IMR-90 (cell line): ENCODE measurements at regions not wholly inside any gene's neighbourhood (a gene's known extent, or its start where the extent isn't known, plus 50 kb on each side); places are given as distances from the start of the nearest gene placed in this dataset.

Experiments
- ATAC-seq: fragments of 200-7000 bp; cut with Tn5 transposase; 2 replicates; pipeline ENCODE4 v1.9.1; 2020; ENCODE audit warnings: low read depth, mild to moderate bottlenecking, moderate library complexity
- BruUV-seq: library from RNA; stranded (reverse); fragments of 400-500 nt; replicated peaks from 2 replicates; lab custom pipeline; 2021; lab: Mats Ljungman, UMichigan
- CTCF ChIA-PET: fragments of 300-600 bp; formaldehyde crosslinking; extraction: SDS; loops from one replicate; lab custom pipeline; 2021; ENCODE audit warnings: antibody characterized with exemption; lab: Yijun Ruan, JAX
- POLR2A ChIA-PET: fragments of 300-600 bp; sonication (Branson Sonifier 250); formaldehyde crosslinking; loops from one replicate; lab custom pipeline; 2022; ENCODE audit warnings: antibody characterized with exemption; ENCODE audit not compliant: unreplicated experiment; lab: Charles Lee
- DNase-seq: peaks from one replicate; pipeline ENCODE4 v3.0.0; 2013
- H2AFZ ChIP-seq: replicated peaks from 2 replicates; pipeline ENCODE3; 2013; ENCODE audit warnings: low read length, mild to moderate bottlenecking; ENCODE audit not compliant: poor library complexity
- H2AK5ac ChIP-seq: 2 replicates; pipeline ENCODE4 v1.6.1; 2013; ENCODE audit warnings: low read depth, low read length, inconsistent platforms
- H2AK9ac ChIP-seq: replicated peaks from 2 replicates; pipeline ENCODE3; 2013; ENCODE audit warnings: mild to moderate bottlenecking, low read depth, low read length, moderate library complexity; ENCODE audit not compliant: poor library complexity
- H2BK120ac ChIP-seq: 2 replicates; pipeline ENCODE4 v1.6.1; 2013; ENCODE audit warnings: low read depth, low read length, inconsistent platforms
- H2BK15ac ChIP-seq: 3 replicates; pipeline ENCODE4 v1.6.1; 2013; ENCODE audit warnings: low read depth, low read length, inconsistent platforms
- H2BK20ac ChIP-seq: 2 replicates; pipeline ENCODE4 v1.6.1; 2013; ENCODE audit warnings: low read depth, mild to moderate bottlenecking, inconsistent platforms, low read length, moderate library complexity
- H2BK5ac ChIP-seq: 2 replicates; pipeline ENCODE4 v1.6.1; 2013; ENCODE audit warnings: mild to moderate bottlenecking, low read depth, low read length, inconsistent platforms; ENCODE audit not compliant: poor library complexity, severe bottlenecking
- H3K14ac ChIP-seq: replicated peaks from 2 replicates; pipeline ENCODE4 v1.6.1; 2013; ENCODE audit warnings: low read depth, low read length, inconsistent platforms
- H3K18ac ChIP-seq: 2 replicates; pipeline ENCODE4 v1.6.1; 2013; ENCODE audit warnings: low read depth, low read length, control low read depth
- H3K23ac ChIP-seq: 2 replicates; pipeline ENCODE4 v1.6.1; 2013; ENCODE audit warnings: low read depth, low read length, inconsistent platforms
- H3K27ac ChIP-seq: 2 replicates; pipeline ENCODE4 v1.5.1; 2013; ENCODE audit warnings: mild to moderate bottlenecking, control low read depth, low read length; ENCODE audit not compliant: insufficient read depth
- H3K27me3 ChIP-seq: 2 replicates; pipeline ENCODE4 v1.6.1; 2013; ENCODE audit warnings: low read length; ENCODE audit not compliant: control insufficient read depth, insufficient read depth
- H3K36me3 ChIP-seq: 2 replicates; pipeline ENCODE4 v1.6.1; 2013; ENCODE audit warnings: low read length, mixed read lengths; ENCODE audit not compliant: control insufficient read depth, insufficient read depth
- H3K4ac ChIP-seq: 2 replicates; pipeline ENCODE4 v1.6.1; 2013; ENCODE audit warnings: low read depth, low read length, inconsistent platforms
- H3K4me1 ChIP-seq: 2 replicates; pipeline ENCODE4 v1.6.1; 2013; ENCODE audit warnings: low read length, mixed read lengths; ENCODE audit not compliant: control insufficient read depth, insufficient read depth
- H3K4me2 ChIP-seq: 2 replicates; pipeline ENCODE4 v1.6.1; 2013; ENCODE audit warnings: low read depth, mild to moderate bottlenecking, control low read depth, low read length, moderate library complexity
- H3K4me3 ChIP-seq: 2 replicates; pipeline ENCODE4 v1.5.1; 2013; ENCODE audit warnings: low read depth, mild to moderate bottlenecking, control low read depth, low read length, moderate library complexity; ENCODE audit not compliant: insufficient read depth
- H3K56ac ChIP-seq: 2 replicates; pipeline ENCODE4 v1.6.1; 2013; ENCODE audit warnings: low read length, inconsistent platforms; ENCODE audit not compliant: insufficient read depth; ENCODE audit errors: extremely low read depth
- H3K79me1 ChIP-seq, 2 experiments: 2 replicates each; pipeline ENCODE4 v1.6.1; 2013; ENCODE audit warnings: low read length in 2 of 2, inconsistent platforms in 1 of 2, low read depth in 1 of 2
- H3K9ac ChIP-seq: 2 replicates; pipeline ENCODE4 v1.6.1; 2013; ENCODE audit warnings: low read depth, low read length, control low read depth
- H3K9me1 ChIP-seq: 2 replicates; pipeline ENCODE4 v1.6.1; 2013; ENCODE audit warnings: low read length, inconsistent platforms; ENCODE audit not compliant: insufficient read depth
- H3K9me3 ChIP-seq: 2 replicates; pipeline ENCODE4 v1.6.1; 2013; ENCODE audit warnings: low read length; ENCODE audit not compliant: control insufficient read depth, insufficient read depth
- H4K20me1 ChIP-seq: 2 replicates; pipeline ENCODE4 v1.6.1; 2013; ENCODE audit warnings: low read length, inconsistent platforms; ENCODE audit not compliant: insufficient read depth
- H4K5ac ChIP-seq: 2 replicates; pipeline ENCODE4 v1.6.1; 2013; ENCODE audit warnings: mild to moderate bottlenecking, low read depth, low read length, control low read depth
- H4K8ac ChIP-seq, 2 experiments: 2 replicates each; pipeline ENCODE4 v1.6.1; 2013; ENCODE audit warnings: low read depth in 2 of 2, low read length in 2 of 2, control low read depth in 1 of 2, inconsistent platforms in 1 of 2
- H4K91ac ChIP-seq: 2 replicates; pipeline ENCODE4 v1.6.1; 2013; ENCODE audit warnings: low read depth, low read length, inconsistent platforms; ENCODE audit not compliant: insufficient read depth
- BHLHE40 ChIP-seq: fragments of 150-350 bp; IDR thresholded peaks from 2 replicates; pipeline ENCODE4 v1.6.1; 2016; ENCODE audit warnings: mild to moderate bottlenecking, low read depth, low read length
- CEBPB ChIP-seq: IDR thresholded peaks from 2 replicates; pipeline ENCODE4 v1.6.1; 2012; ENCODE audit warnings: low read depth, low read length, improper control_type of control experiment
- CHD1 ChIP-seq: IDR thresholded peaks from 2 replicates; pipeline ENCODE4 v1.6.1; 2012; ENCODE audit warnings: low read depth, low read length, improper control_type of control experiment
- FOS ChIP-seq: fragments of 150-350 bp; IDR thresholded peaks from 2 replicates; pipeline ENCODE4 v1.6.1; 2016; ENCODE audit warnings: low read depth, low read length
- MAFK ChIP-seq: IDR thresholded peaks from 2 replicates; pipeline ENCODE4 v1.6.1; 2012; ENCODE audit warnings: low read depth, low read length, improper control_type of control experiment
- MAZ ChIP-seq: IDR thresholded peaks from 2 replicates; pipeline ENCODE4 v1.6.1; 2012; ENCODE audit warnings: low read depth, mild to moderate bottlenecking, low read length, improper control_type of control experiment, moderate library complexity, borderline replicate concordance
- MXI1 ChIP-seq: IDR thresholded peaks from 2 replicates; pipeline ENCODE4 v1.6.1; 2012; ENCODE audit warnings: low read depth, mild to moderate bottlenecking, low read length, moderate library complexity, borderline replicate concordance
- NFE2L2 ChIP-seq: fragments of 150-350 bp; IDR thresholded peaks from 2 replicates; pipeline ENCODE4 v1.6.1; 2016; ENCODE audit warnings: low read depth, mild to moderate bottlenecking, low read length
- POLR2A ChIP-seq: IDR thresholded peaks from 2 replicates; pipeline ENCODE4 v1.6.1; 2012; ENCODE audit warnings: mild to moderate bottlenecking, low read depth, low read length
- RCOR1 ChIP-seq: IDR thresholded peaks from 2 replicates; pipeline ENCODE4 v1.6.1; 2012; ENCODE audit warnings: mild to moderate bottlenecking, low read length, improper control_type of control experiment; ENCODE audit not compliant: insufficient replicate concordance
- RFX5 ChIP-seq: IDR thresholded peaks from 2 replicates; pipeline ENCODE4 v1.8.0; 2012; ENCODE audit warnings: low read depth, mild to moderate bottlenecking, low read length, moderate library complexity
- SMC3 ChIP-seq: fragments of 150-350 bp; IDR thresholded peaks from 2 replicates; pipeline ENCODE4 v1.6.1; 2016; ENCODE audit warnings: low read depth, mild to moderate bottlenecking, antibody characterized with exemption, low read length, moderate library complexity
- USF2 ChIP-seq: fragments of 150-350 bp; IDR thresholded peaks from 2 replicates; pipeline ENCODE4 v1.6.1; 2017; ENCODE audit warnings: mild to moderate bottlenecking, antibody characterized with exemption, low read length, low read depth
- WGBS, 2 experiments: methylation state at CpG; one replicate each; pipeline versions ENCODE4 v1.1.5 to v1.1.7; 2013; ENCODE audit warnings: missing lambda C conversion rate in 2 of 2; ENCODE audit not compliant: insufficient read length in 1 of 2; ENCODE audit errors: extremely low coverage in 2 of 2; 5-methylcytosine and 5-hydroxymethylcytosine counted together
- dilution Hi-C: fragments of 300-500 bp; cut with HindIII; formaldehyde crosslinking; loops from one replicate; pipeline ENCODE4 v1.14.3; 2018; ENCODE audit warnings: low sequenced_read_pairs; ENCODE audit not compliant: unreplicated experiment
- in situ Hi-C: fragments of 300-500 bp; cut with MboI; formaldehyde crosslinking; loops from 3 replicates; pipeline ENCODE4 v1.14.3; 2019; ENCODE audit warnings: low sequenced_read_pairs, inconsistent platforms, mixed read lengths
- intact Hi-C: fragments of 100-400 bp; cut with micrococcal nuclease; formaldehyde crosslinking; loops from 2 replicates; pipeline ENCODE4 v1.10.0; 2022
- TF ChIP-seq, protein P1 (sequence below): conservative IDR thresholded peaks from 2 replicates; pipeline ENCODE4 v1.5.1; 2012; ENCODE audit warnings: mild to moderate bottlenecking, low read depth, low read length, improper control_type of control experiment

DNA sequence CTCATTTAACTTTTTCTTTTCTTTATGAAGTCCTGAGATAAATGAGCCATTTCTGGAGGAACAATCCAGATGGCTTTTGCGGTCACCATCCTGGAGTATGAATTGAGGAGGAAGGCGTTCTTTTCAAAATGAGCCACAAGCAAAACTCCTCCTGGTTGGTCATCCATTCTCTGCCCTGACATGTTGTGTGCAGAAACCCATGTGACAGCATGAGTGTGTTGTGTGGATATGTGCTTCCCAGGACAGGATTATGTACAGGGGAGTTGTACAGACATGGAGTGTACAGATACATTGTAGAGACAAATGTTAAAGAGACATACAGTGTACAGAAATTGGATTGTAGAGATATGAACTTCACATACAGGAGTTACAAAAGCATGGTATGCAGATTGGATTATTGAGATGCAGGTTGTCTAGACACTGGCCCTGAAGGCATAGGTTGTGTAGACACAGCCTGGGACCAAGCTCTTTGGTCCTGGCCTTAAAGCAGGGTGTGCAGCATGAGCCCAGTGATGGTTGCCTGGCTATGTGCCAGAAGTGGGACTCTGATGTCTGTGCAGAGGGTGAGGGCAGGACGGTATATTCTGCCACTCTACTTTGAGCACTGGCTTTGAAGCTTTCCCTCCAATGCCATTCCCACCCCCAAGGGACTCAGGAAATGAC lies 178.5 kb upstream of the ZBED5 start (continued):
- no peak for TF ChIP-seq RCOR1

DNA sequence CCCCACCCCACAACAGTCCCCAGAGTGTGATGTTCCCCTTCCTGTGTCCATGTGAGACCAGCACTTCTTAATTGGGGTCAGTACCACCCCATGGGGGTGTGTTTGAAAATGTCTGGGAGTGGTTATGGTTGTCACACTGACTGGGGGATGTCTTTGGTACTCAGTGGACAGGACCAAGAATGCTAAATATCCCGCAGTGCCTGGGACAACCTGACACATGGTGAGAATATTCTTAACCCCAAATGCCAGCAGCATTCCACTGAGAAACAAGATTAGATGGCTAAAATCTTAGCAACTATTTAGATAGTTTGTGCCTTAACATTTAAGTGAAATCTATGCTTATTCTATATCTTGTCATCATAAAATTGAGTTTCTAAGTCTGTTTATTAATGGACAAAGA lies 177.5 kb upstream of the ZBED5 start:
- no CpG with 5 or more reads among the region's 1 CpG for WGBS, 2 experiments
- Histone ChIP-seq H3K9me3 (no peaks in the 10 kb centered on the region), H4K91ac (no peak overlapping the region), H3K9ac (no peak overlapping the region), H3K4me2 (no peak overlapping the region), H3K36me3 (no peaks in the 10 kb centered on the region), H4K20me1 (no peaks in the 10 kb centered on the region), H3K14ac (no peak overlapping the region), H3K27ac (no peak overlapping the region), H2BK5ac (no peak overlapping the region), H4K5ac (no peak overlapping the region), H3K79me1 (no peaks in the 10 kb centered on the region), H2AK9ac (no peak overlapping the region), H3K4me1 (peaks cover 15% of the 10 kb centered on the region), H3K9me1 (peaks cover 6% of the 10 kb centered on the region; the same call in 1 of the 2 replicates), H3K18ac (no peak overlapping the region), H2AFZ (no peak overlapping the region), H2AK5ac (no peak overlapping the region), H3K23ac (no peak overlapping the region), H2BK20ac (no peak overlapping the region), H2BK15ac (no peak overlapping the region), H2BK120ac (no peak overlapping the region), H3K27me3 (peaks cover 2% of the 10 kb centered on the region; the same call in 1 of the 2 replicates), H3K4ac (no peak overlapping the region), H3K4me3 (no peak overlapping the region), H4K8ac (no peak overlapping the region), H3K56ac (no peak overlapping the region)
- intact Hi-C loops (loop anchor here (5.0 kb wide), 2 partner anchors 112 to 587 kb away; partner anchors contain the start of gene GALNT18), in situ Hi-C loops (loop anchor here (25.0 kb wide), 2 partner anchors 1002 to 1252 kb away; no protein-coding TSS in a partner anchor), dilution Hi-C loops (no loop called here)
- no TSS peak for BruUV-seq
- DNase-seq (no peak), ATAC-seq (no peak)
- POLR2A ChIA-PET = no interaction called here
- CTCF ChIA-PET = interaction anchor here (0.6 kb wide), 2 partner anchors 31 to 487 kb away, joined by 3 to 4 read pairs; no protein-coding TSS in a partner anchor
- TF ChIP-seq CHD1 (no peak), SMC3 (no peak), MAZ (no peak), RCOR1 (no peak), CEBPB (no peak), USF2 (no peak), POLR2A (no peak), MAFK (no peak), NFE2L2 (no peak), RFX5 (no peak), MXI1 (no peak), FOS (no peak), BHLHE40 (no peak)
- TF ChIP-seq, protein P1, sequence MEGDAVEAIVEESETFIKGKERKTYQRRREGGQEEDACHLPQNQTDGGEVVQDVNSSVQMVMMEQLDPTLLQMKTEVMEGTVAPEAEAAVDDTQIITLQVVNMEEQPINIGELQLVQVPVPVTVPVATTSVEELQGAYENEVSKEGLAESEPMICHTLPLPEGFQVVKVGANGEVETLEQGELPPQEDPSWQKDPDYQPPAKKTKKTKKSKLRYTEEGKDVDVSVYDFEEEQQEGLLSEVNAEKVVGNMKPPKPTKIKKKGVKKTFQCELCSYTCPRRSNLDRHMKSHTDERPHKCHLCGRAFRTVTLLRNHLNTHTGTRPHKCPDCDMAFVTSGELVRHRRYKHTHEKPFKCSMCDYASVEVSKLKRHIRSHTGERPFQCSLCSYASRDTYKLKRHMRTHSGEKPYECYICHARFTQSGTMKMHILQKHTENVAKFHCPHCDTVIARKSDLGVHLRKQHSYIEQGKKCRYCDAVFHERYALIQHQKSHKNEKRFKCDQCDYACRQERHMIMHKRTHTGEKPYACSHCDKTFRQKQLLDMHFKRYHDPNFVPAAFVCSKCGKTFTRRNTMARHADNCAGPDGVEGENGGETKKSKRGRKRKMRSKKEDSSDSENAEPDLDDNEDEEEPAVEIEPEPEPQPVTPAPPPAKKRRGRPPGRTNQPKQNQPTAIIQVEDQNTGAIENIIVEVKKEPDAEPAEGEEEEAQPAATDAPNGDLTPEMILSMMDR = no peak
